Neural progenitor cell (in vitro differentiated cells): ENCODE measurements at regions not wholly inside any gene's neighbourhood (a gene's known extent, or its start where the extent isn't known, plus 50 kb on each side); places are given as distances from the start of the nearest gene placed in this dataset.

Experiments used
- DNase-seq: peaks from one replicate; pipeline ENCODE4 v3.0.0-alpha.2; 2016; ENCODE audit warnings: low spot score
- H2AFZ ChIP-seq: fragments of 200-600 bp; sonication (generic); replicated peaks from 2 replicates; pipeline ENCODE4 v1.6.1; 2016; ENCODE audit warnings: antibody characterized with exemption
- H3F3A ChIP-seq: fragments of 200-600 bp; sonication (generic); 2 replicates; pipeline ENCODE4 v1.6.1; 2016; ENCODE audit warnings: antibody characterized with exemption, low read depth
- H3K27ac ChIP-seq: fragments of 200-600 bp; sonication (generic); 2 replicates; pipeline ENCODE4 v1.5.1; 2016; ENCODE audit warnings: mild to moderate bottlenecking
- H3K27me3 ChIP-seq: fragments of 200-600 bp; sonication (generic); 2 replicates; pipeline ENCODE4 v1.6.1; 2016; ENCODE audit warnings: mild to moderate bottlenecking, moderate library complexity
- H3K36me3 ChIP-seq: fragments of 200-600 bp; sonication (generic); 2 replicates; pipeline ENCODE4 v1.5.1; 2016
- H3K4me1 ChIP-seq: fragments of 200-600 bp; sonication (generic); 2 replicates; pipeline ENCODE4 v1.6.1; 2016; ENCODE audit warnings: mixed run types
- H3K4me2 ChIP-seq: fragments of 200-600 bp; sonication (generic); 2 replicates; pipeline ENCODE4 v1.6.1; 2016
- H3K4me3 ChIP-seq: fragments of 200-600 bp; sonication (generic); 2 replicates; pipeline ENCODE4 v1.5.1; 2016
- H3K79me2 ChIP-seq: fragments of 200-600 bp; sonication (generic); 2 replicates; pipeline ENCODE4 v1.6.1; 2016; ENCODE audit warnings: low read depth
- H3K9ac ChIP-seq: fragments of 200-600 bp; sonication (generic); 2 replicates; pipeline ENCODE4 v1.6.1; 2016
- H3K9me3 ChIP-seq: fragments of 200-600 bp; sonication (generic); 2 replicates; pipeline ENCODE4 v1.5.1; 2016; ENCODE audit warnings: low read depth
- H4K20me1 ChIP-seq: fragments of 200-600 bp; sonication (generic); 2 replicates; pipeline ENCODE4 v1.6.1; 2016; ENCODE audit warnings: low read depth
- H3K27ac Mint-ChIP-seq: 3 replicates; pipeline ENCODE4 v1.8.0; 2021; ENCODE audit warnings: mixed read lengths
- H3K27me3 Mint-ChIP-seq: 2 replicates; pipeline ENCODE4 v1.8.0; 2022; ENCODE audit warnings: low read depth, mild to moderate bottlenecking, inconsistent platforms, moderate library complexity, mixed read lengths; ENCODE audit not compliant: insufficient read depth
- H3K36me3 Mint-ChIP-seq: 3 replicates; pipeline ENCODE4 v1.8.0; 2021; ENCODE audit warnings: mixed read lengths
- H3K4me1 Mint-ChIP-seq: 3 replicates; pipeline ENCODE4 v1.8.0; 2021; ENCODE audit warnings: mixed read lengths
- H3K4me3 Mint-ChIP-seq: 3 replicates; pipeline ENCODE4 v1.8.0; 2021; ENCODE audit warnings: mild to moderate bottlenecking, moderate library complexity, mixed read lengths
- H3K9me3 Mint-ChIP-seq: 3 replicates; pipeline ENCODE4 v1.8.0; 2020; ENCODE audit warnings: mixed read lengths
- EZH2 ChIP-seq: fragments of 200-600 bp; sonication (generic); IDR thresholded peaks from 2 replicates; pipeline ENCODE4 v1.6.1; 2017; ENCODE audit warnings: antibody characterized with exemption, mild to moderate bottlenecking, moderate library complexity
- EZH2phosphoT487 ChIP-seq: fragments of 200-600 bp; sonication (generic); IDR thresholded peaks from 2 replicates; pipeline ENCODE4 v1.6.1; 2017; ENCODE audit warnings: antibody characterized with exemption
- TF ChIP-seq, protein P1 (sequence below): fragments of 200-600 bp; sonication (generic); IDR thresholded peaks from 2 replicates; pipeline ENCODE4 v1.5.1; 2017; ENCODE audit warnings: antibody characterized with exemption, mild to moderate bottlenecking

- DNase-seq: peak; percentile 2
- Histone ChIP-seq H2AFZ (no peak overlapping the region), H3F3A (no peaks in the 10 kb centered on the region), H3K4me3 (no peak overlapping the region), H3K9me3 (no peaks in the 10 kb centered on the region), H4K20me1 (no peaks in the 10 kb centered on the region), H3K9ac (no peak overlapping the region), H3K4me1 (no peaks in the 10 kb centered on the region), H3K27me3 (no peaks in the 10 kb centered on the region), H3K4me2 (no peak overlapping the region), H3K27ac (no peak overlapping the region), H3K79me2 (no peaks in the 10 kb centered on the region), H3K36me3 (no peaks in the 10 kb centered on the region)
- Mint-ChIP-seq H3K36me3 (no peaks in the 10 kb centered on the region), H3K9me3 (no peaks in the 10 kb centered on the region), H3K27me3 (peaks cover 3% of the 10 kb centered on the region), H3K4me1 (no peaks in the 10 kb centered on the region), H3K4me3 (no peak overlapping the region), H3K27ac (no peak overlapping the region)
- no peak for TF ChIP-seq EZH2phosphoT487
- no peak for TF ChIP-seq EZH2
- TF ChIP-seq, protein P1, sequence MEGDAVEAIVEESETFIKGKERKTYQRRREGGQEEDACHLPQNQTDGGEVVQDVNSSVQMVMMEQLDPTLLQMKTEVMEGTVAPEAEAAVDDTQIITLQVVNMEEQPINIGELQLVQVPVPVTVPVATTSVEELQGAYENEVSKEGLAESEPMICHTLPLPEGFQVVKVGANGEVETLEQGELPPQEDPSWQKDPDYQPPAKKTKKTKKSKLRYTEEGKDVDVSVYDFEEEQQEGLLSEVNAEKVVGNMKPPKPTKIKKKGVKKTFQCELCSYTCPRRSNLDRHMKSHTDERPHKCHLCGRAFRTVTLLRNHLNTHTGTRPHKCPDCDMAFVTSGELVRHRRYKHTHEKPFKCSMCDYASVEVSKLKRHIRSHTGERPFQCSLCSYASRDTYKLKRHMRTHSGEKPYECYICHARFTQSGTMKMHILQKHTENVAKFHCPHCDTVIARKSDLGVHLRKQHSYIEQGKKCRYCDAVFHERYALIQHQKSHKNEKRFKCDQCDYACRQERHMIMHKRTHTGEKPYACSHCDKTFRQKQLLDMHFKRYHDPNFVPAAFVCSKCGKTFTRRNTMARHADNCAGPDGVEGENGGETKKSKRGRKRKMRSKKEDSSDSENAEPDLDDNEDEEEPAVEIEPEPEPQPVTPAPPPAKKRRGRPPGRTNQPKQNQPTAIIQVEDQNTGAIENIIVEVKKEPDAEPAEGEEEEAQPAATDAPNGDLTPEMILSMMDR: no peak
These were observed 2791.0 kb upstream of the PCDH20 start for GRCh38 chr13:64206430-64207225.

DNA sequence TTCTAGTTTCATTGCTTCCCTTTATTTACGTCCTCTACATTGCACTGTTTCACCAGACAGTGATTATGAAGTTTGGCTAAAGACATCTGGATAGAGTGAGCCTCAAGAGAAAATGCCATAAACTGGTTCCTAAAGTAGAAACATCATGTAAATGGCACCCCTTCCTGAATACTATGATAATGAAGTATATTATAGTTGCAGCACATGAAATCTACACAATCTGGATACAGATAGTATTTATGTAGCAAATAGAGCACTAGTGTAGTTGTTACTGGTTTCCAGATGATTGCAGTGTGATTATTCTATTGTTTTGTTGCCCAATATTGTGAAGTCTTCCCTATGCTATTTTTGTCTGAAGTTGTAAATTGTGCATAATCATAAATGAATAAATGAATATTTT, 2786.9 kb upstream of the PCDH20 start:
- H3K4me1 Mint-ChIP-seq: no peaks in the 10 kb centered on the region
- H3K27ac Mint-ChIP-seq: no peak overlapping the region
- Histone ChIP-seq H3K4me1 (no peaks in the 10 kb centered on the region), H3F3A (no peaks in the 10 kb centered on the region), H3K27ac (no peak overlapping the region), H3K36me3 (no peaks in the 10 kb centered on the region), H3K9ac (no peak overlapping the region), H3K4me2 (no peak overlapping the region), H3K9me3 (no peaks in the 10 kb centered on the region), H3K4me3 (no peak overlapping the region), H4K20me1 (no peaks in the 10 kb centered on the region), H3K27me3 (no peaks in the 10 kb centered on the region), H3K79me2 (no peaks in the 10 kb centered on the region), H2AFZ (no peak overlapping the region)
- H3K27me3 Mint-ChIP-seq: no peaks in the 10 kb centered on the region
- no peaks in the 10 kb centered on the region for H3K36me3 Mint-ChIP-seq
- no peak for TF ChIP-seq EZH2
- TF ChIP-seq EZH2phosphoT487: no peak
- TF ChIP-seq, protein P1: no peak
- no peaks in the 10 kb centered on the region for H3K9me3 Mint-ChIP-seq
- no peak for DNase-seq
- H3K4me3 Mint-ChIP-seq: no peak overlapping the region

DNA sequence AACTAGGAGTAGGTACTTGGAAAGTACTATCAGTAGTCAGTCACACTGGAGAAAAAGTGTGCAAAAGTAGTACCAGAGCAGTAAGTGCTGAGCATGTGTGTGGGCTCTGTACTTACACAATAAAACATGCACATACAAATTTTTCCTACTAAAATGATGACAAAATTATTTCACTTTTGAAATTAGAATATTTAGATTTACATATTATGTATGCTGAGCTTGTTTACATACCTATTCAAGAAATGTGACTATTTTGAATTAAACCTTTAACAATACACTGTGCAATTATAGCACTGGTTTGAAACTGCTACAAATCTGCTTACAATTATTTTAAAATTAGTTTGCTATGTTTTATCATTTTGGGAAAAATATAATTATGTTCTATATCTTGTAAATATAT, 2781.6 kb upstream of the PCDH20 start:
- H3K27ac Mint-ChIP-seq: no peak overlapping the region
- no peaks in the 10 kb centered on the region for H3F3A ChIP-seq
- no peak overlapping the region for H3K27ac ChIP-seq
- H3K36me3 Mint-ChIP-seq: no peaks in the 10 kb centered on the region
- H3K4me2 ChIP-seq: no peak overlapping the region
- no peak overlapping the region for H3K4me3 Mint-ChIP-seq
- no peaks in the 10 kb centered on the region for H4K20me1 ChIP-seq
- no peaks in the 10 kb centered on the region for H3K9me3 Mint-ChIP-seq
- no peak overlapping the region for H3K4me3 ChIP-seq
- no peak for DNase-seq
- peaks cover 2% of the 10 kb centered on the region for H3K27me3 Mint-ChIP-seq
- no peaks in the 10 kb centered on the region for H3K27me3 ChIP-seq
- no peaks in the 10 kb centered on the region for H3K4me1 Mint-ChIP-seq
- H2AFZ ChIP-seq: no peak overlapping the region
- no peaks in the 10 kb centered on the region for H3K9me3 ChIP-seq
- H3K4me1 ChIP-seq: no peaks in the 10 kb centered on the region
- no peak for TF ChIP-seq EZH2
- TF ChIP-seq EZH2phosphoT487: no peak
- H3K79me2 ChIP-seq: no peaks in the 10 kb centered on the region
- H3K9ac ChIP-seq: no peak overlapping the region
- no peaks in the 10 kb centered on the region for H3K36me3 ChIP-seq

- Histone ChIP-seq H3F3A (no peaks in the 10 kb centered on the region), H3K79me2 (no peaks in the 10 kb centered on the region), H3K4me2 (no peak overlapping the region), H3K27ac (no peak overlapping the region), H3K9ac (no peak overlapping the region), H4K20me1 (no peaks in the 10 kb centered on the region), H3K9me3 (no peaks in the 10 kb centered on the region), H3K27me3 (no peaks in the 10 kb centered on the region), H3K4me3 (no peak overlapping the region), H2AFZ (no peak overlapping the region), H3K4me1 (no peaks in the 10 kb centered on the region), H3K36me3 (no peaks in the 10 kb centered on the region)
- Mint-ChIP-seq H3K9me3 (no peaks in the 10 kb centered on the region), H3K27ac (no peak overlapping the region), H3K27me3 (no peaks in the 10 kb centered on the region), H3K4me3 (no peak overlapping the region), H3K4me1 (no peaks in the 10 kb centered on the region), H3K36me3 (no peaks in the 10 kb centered on the region)
- TF ChIP-seq, protein P1: no peak
- TF ChIP-seq EZH2phosphoT487 (no peak), EZH2 (no peak)
- DNase-seq: no peak
These were observed 2771.0 kb upstream of the PCDH20 start for GRCh38 chr13:64186503-64187250.
